H9 (cell line): ENCODE measurements at regions not wholly inside any gene's neighbourhood (a gene's known extent, or its start where the extent isn't known, plus 50 kb on each side); places are given as distances from the start of the nearest gene placed in this dataset.

Experiments
- DNase-seq: peaks from one replicate; pipeline ENCODE4 v3.0.0-alpha.2; 2017
- H2AFZ ChIP-seq: one replicate; pipeline ENCODE4 v1.6.1; 2013; ENCODE audit warnings: mild to moderate bottlenecking, low read length, control low read depth, moderate library complexity
- H2AK5ac ChIP-seq: 2 replicates; pipeline ENCODE4 v1.6.1; 2013; ENCODE audit warnings: low read length, control low read depth, mixed read lengths; ENCODE audit not compliant: insufficient read length
- H2BK120ac ChIP-seq: one replicate; pipeline ENCODE4 v1.6.1; 2013; ENCODE audit warnings: low read depth, mild to moderate bottlenecking, low read length, control low read depth, inconsistent platforms; ENCODE audit not compliant: poor library complexity, severe bottlenecking
- H2BK12ac ChIP-seq: 2 replicates; pipeline ENCODE4 v1.6.1; 2013; ENCODE audit warnings: low read length, control low read depth, mixed read lengths, low read depth; ENCODE audit not compliant: insufficient read length
- H2BK15ac ChIP-seq: 2 replicates; pipeline ENCODE4 v1.6.1; 2013; ENCODE audit warnings: low read depth, low read length, control low read depth
- H2BK20ac ChIP-seq: one replicate; pipeline ENCODE4 v1.6.1; 2013; ENCODE audit warnings: low read depth, mild to moderate bottlenecking, low read length, control low read depth, inconsistent platforms; ENCODE audit not compliant: poor library complexity, severe bottlenecking
- H2BK5ac ChIP-seq: 2 replicates; pipeline ENCODE4 v1.6.1; 2013; ENCODE audit warnings: low read length, control low read depth, mixed read lengths; ENCODE audit not compliant: insufficient read length
- H3K14ac ChIP-seq: 2 replicates; pipeline ENCODE4 v1.6.1; 2013; ENCODE audit warnings: low read length, control low read depth; ENCODE audit not compliant: insufficient read depth
- H3K18ac ChIP-seq: 2 replicates; pipeline ENCODE4 v1.6.1; 2013; ENCODE audit warnings: low read depth, mild to moderate bottlenecking, mixed read lengths, low read length, control low read depth; ENCODE audit not compliant: insufficient read length
- H3K23ac ChIP-seq: 2 replicates; pipeline ENCODE4 v1.6.1; 2013; ENCODE audit warnings: low read length, control low read depth, mixed read lengths, low read depth; ENCODE audit not compliant: insufficient read length
- H3K23me2 ChIP-seq: 2 replicates; pipeline ENCODE4 v1.6.1; 2013; ENCODE audit warnings: low read depth, mild to moderate bottlenecking, mixed read lengths, low read length, control low read depth; ENCODE audit not compliant: insufficient read length, poor library complexity, severe bottlenecking
- H3K27ac ChIP-seq: 2 replicates; pipeline ENCODE4 v1.5.1; 2013; ENCODE audit warnings: low read length, control low read depth, mixed read lengths, low read depth; ENCODE audit not compliant: insufficient read length
- H3K27me3 ChIP-seq: 2 replicates; pipeline ENCODE4 v1.6.1; 2013; ENCODE audit warnings: low read length, control low read depth, inconsistent platforms; ENCODE audit not compliant: insufficient read depth
- H3K4ac ChIP-seq: 2 replicates; pipeline ENCODE4 v1.6.1; 2013; ENCODE audit warnings: low read depth, mild to moderate bottlenecking, control low read depth, inconsistent platforms, low read length, moderate library complexity
- H3K4me1 ChIP-seq: 2 replicates; pipeline ENCODE4 v1.6.1; 2013; ENCODE audit warnings: low read length, control low read depth, inconsistent platforms; ENCODE audit not compliant: insufficient read depth
- H3K4me2 ChIP-seq: 2 replicates; pipeline ENCODE4 v1.6.1; 2013; ENCODE audit warnings: low read length, control low read depth, mixed read lengths; ENCODE audit not compliant: insufficient read length, insufficient read depth
- H3K56ac ChIP-seq: 2 replicates; pipeline ENCODE4 v1.6.1; 2013; ENCODE audit warnings: low read depth, mild to moderate bottlenecking, mixed read lengths, low read length, control low read depth; ENCODE audit not compliant: insufficient read length
- H3K79me1 ChIP-seq: 2 replicates; pipeline ENCODE4 v1.6.1; 2013; ENCODE audit warnings: low read depth, mild to moderate bottlenecking, moderate library complexity, low read length, control low read depth, inconsistent platforms; ENCODE audit not compliant: insufficient read depth, poor library complexity, severe bottlenecking
- H3K79me2 ChIP-seq: 2 replicates; pipeline ENCODE4 v1.6.1; 2013; ENCODE audit warnings: low read length, control low read depth, inconsistent platforms; ENCODE audit not compliant: insufficient read depth
- H3K9ac ChIP-seq: 2 replicates; pipeline ENCODE4 v1.6.1; 2013; ENCODE audit warnings: low read length, control low read depth, mixed read lengths; ENCODE audit not compliant: insufficient read length; ENCODE audit errors: extremely low read depth
- H3K9me3 ChIP-seq: one replicate; pipeline ENCODE4 v1.6.1; 2013; ENCODE audit warnings: low read depth, low read length, inconsistent platforms; ENCODE audit not compliant: control insufficient read depth
- H3T11ph ChIP-seq: one replicate; pipeline ENCODE4 v1.6.1; 2013; ENCODE audit warnings: mild to moderate bottlenecking, low read length, control low read depth, inconsistent platforms
- H4K20me1 ChIP-seq: one replicate; pipeline ENCODE4 v1.6.1; 2013; ENCODE audit not compliant: control insufficient read depth, insufficient read length, insufficient read depth
- H4K5ac ChIP-seq: 2 replicates; pipeline ENCODE4 v1.6.1; 2013; ENCODE audit warnings: low read depth, mild to moderate bottlenecking, mixed read lengths, low read length, control low read depth; ENCODE audit not compliant: insufficient read length
- H4K8ac ChIP-seq: replicated peaks from 2 replicates; pipeline ENCODE4 v1.6.1; 2013; ENCODE audit warnings: low read length, control low read depth, mixed read lengths, low read depth; ENCODE audit not compliant: insufficient read length
- H4K91ac ChIP-seq: 2 replicates; pipeline ENCODE4 v1.6.1; 2013; ENCODE audit warnings: low read depth, mild to moderate bottlenecking, moderate library complexity, mixed read lengths, low read length, control low read depth; ENCODE audit not compliant: insufficient read length
- H3K27ac Mint-ChIP-seq, 3 experiments: 2 replicates in 2 of 3; 3 replicates in 1 of 3; pipeline ENCODE4 v1.8.0; 2020 to 2021; ENCODE audit warnings: mixed read lengths in 3 of 3, mild to moderate bottlenecking in 1 of 3, moderate library complexity in 1 of 3
- H3K27me3 Mint-ChIP-seq: 2 replicates; pipeline ENCODE4 v1.8.0; 2021; ENCODE audit warnings: low read depth, mild to moderate bottlenecking, moderate library complexity, mixed read lengths
- H3K36me3 Mint-ChIP-seq, 3 experiments: 2 replicates in 2 of 3; 3 replicates in 1 of 3; pipeline ENCODE4 v1.8.0; 2020 to 2021; ENCODE audit warnings: low read depth in 3 of 3, mixed read lengths in 3 of 3; ENCODE audit not compliant: insufficient read depth in 1 of 3
- H3K4me1 Mint-ChIP-seq, 2 experiments: 2 replicates each; pipeline ENCODE4 v1.8.0; 2020; ENCODE audit warnings: mixed read lengths in 2 of 2
- H3K4me3 Mint-ChIP-seq, 2 experiments: 2 replicates in 1 of 2; 3 replicates in 1 of 2; pipeline ENCODE4 v1.8.0; 2020 to 2021; ENCODE audit warnings: mild to moderate bottlenecking in 2 of 2, mixed read lengths in 2 of 2, moderate library complexity in 1 of 2
- H3K9me3 Mint-ChIP-seq, 2 experiments: 2 replicates in 1 of 2; 3 replicates in 1 of 2; pipeline ENCODE4 v1.8.0; 2020; ENCODE audit warnings: mild to moderate bottlenecking in 2 of 2, mixed read lengths in 2 of 2, moderate library complexity in 1 of 2
- CTCF ChIP-seq: fragments of 200-600 bp; sonication (generic); conservative IDR thresholded peaks from 3 replicates; pipeline ENCODE4 v1.8.0; 2021; ENCODE audit warnings: antibody characterized with exemption, mild to moderate bottlenecking
- WGBS: extraction: QIAGEN DNeasy Blood & Tissue Kit; methylation state at CpG from one replicate; pipeline ENCODE4 v1.1.7; 2013; ENCODE audit warnings: missing lambda C conversion rate, low lambda C conversion rate, mixed read lengths; ENCODE audit not compliant: insufficient read length; ENCODE audit errors: extremely low coverage; 5-methylcytosine and 5-hydroxymethylcytosine counted together

GRCh38 chr5:145221416-145221815, 613.7 kb downstream of the PRELID2 start:
- no peak overlapping the region for H3K4me2 ChIP-seq
- H2AFZ ChIP-seq: no peak overlapping the region
- no peaks in the 10 kb centered on the region for H3K4me1 Mint-ChIP-seq
- no peak overlapping the region for H3K14ac ChIP-seq
- H3K36me3 Mint-ChIP-seq: no peaks in the 10 kb centered on the region; a peak in 1 of 7 replicates
- H3K23me2 ChIP-seq: no peaks in the 10 kb centered on the region
- no peak overlapping the region for H3K18ac ChIP-seq
- H4K91ac ChIP-seq: no peak overlapping the region
- no peaks in the 10 kb centered on the region for H3K27me3 Mint-ChIP-seq
- H3K9ac ChIP-seq: no peak overlapping the region
- no peak overlapping the region for H2BK15ac ChIP-seq
- H3K27ac ChIP-seq: no peak overlapping the region
- H3K56ac ChIP-seq: no peak overlapping the region
- H2BK5ac ChIP-seq: no peak overlapping the region
- H3T11ph ChIP-seq: no peak overlapping the region
- H3K27ac Mint-ChIP-seq: no peak overlapping the region
- H3K9me3 Mint-ChIP-seq: peaks cover 0 to 2% of the 10 kb centered on the region in 2 experiments; a peak in 1 of 5 replicates
- H3K4me1 ChIP-seq: no peaks in the 10 kb centered on the region
- no peak overlapping the region for H2AK5ac ChIP-seq
- no peak overlapping the region for H4K5ac ChIP-seq
- no peak overlapping the region for H3K4ac ChIP-seq
- H2BK120ac ChIP-seq: no peak overlapping the region
- H2BK20ac ChIP-seq: no peak overlapping the region
- no CpG with 5 or more reads among the region's 1 CpG for WGBS
- H3K9me3 ChIP-seq: no peaks in the 10 kb centered on the region
- no peaks in the 10 kb centered on the region for H4K20me1 ChIP-seq
- H4K8ac ChIP-seq: no peak overlapping the region
- H3K27me3 ChIP-seq: no peaks in the 10 kb centered on the region
- no peaks in the 10 kb centered on the region for H3K79me2 ChIP-seq
- H3K79me1 ChIP-seq: no peaks in the 10 kb centered on the region
- no peak overlapping the region for H3K4me3 Mint-ChIP-seq
- H3K23ac ChIP-seq: no peak overlapping the region
- TF ChIP-seq CTCF: no peak
- no peak overlapping the region for H2BK12ac ChIP-seq
- DNase-seq: no peak
